Activated CD8-positive, alpha-beta memory T cell treated with anti-CD3 and anti-CD28 coated beads for 36 hours (primary cell): ENCODE measurements at regions not wholly inside any gene's neighbourhood (a gene's known extent, or its start where the extent isn't known, plus 50 kb on each side); places are given as distances from the start of the nearest gene placed in this dataset.
"Not testable (repeated sequence)": the region's sequence is repeated elsewhere in the genome, so short reads cannot be mapped to it uniquely, and the experiment has no call there.

Source experiments
- CTCF ChIA-PET: fragments of 350-600 bp; sonication (Branson Sonifier 250); formaldehyde crosslinking; loops from one replicate; lab custom pipeline; 2021; ENCODE audit warnings: antibody characterized with exemption; lab: Charles Lee
- POLR2A ChIA-PET: fragments of 350-600 bp; sonication (Branson Sonifier 250); formaldehyde crosslinking; loops from one replicate; lab custom pipeline; 2021; ENCODE audit warnings: antibody characterized with exemption; lab: Charles Lee

DNA sequence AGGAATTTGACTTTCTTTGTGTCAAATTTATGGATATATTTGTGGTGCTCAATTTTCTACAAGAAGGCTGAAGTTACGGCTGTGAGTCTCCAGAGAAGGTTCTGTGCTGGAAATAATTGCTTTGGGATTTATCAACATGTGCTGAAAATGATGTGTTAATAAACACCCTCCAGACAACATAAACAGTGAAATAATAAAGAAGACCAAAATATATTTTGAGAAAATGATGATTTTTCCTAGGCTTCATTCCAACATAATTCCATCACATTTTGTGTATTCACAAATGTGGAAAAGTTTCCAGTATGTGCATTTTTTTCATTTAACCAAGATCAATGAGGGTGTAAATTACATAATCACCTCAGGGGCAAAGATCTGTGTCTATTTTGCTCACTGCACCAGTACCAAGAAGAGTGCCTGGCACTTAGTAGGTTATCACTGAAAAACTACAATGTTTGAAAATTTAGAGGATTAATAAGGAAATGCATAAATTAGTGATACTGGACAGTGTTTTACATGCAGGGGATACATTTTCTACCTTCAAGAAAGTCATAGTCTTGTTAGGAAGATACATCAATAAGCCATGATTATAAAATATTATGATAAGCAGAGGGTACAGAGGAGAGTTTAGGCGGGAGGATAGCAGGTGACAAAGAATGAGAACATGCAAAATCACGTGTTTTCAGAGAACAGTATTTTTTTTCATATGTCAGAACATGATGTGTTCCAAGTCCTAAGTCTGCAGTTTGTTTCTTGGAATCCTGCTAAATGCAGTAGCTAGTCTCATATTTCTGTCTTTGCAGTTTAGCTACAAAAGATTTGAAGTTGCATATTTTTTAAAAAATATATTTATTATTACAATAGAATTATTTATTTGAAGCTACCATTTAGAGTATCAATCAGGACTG, 127.6 kb upstream of the DLGAP1 start:
- ChIA-PET CTCF (no interaction called here), POLR2A (no interaction called here)

DNA sequence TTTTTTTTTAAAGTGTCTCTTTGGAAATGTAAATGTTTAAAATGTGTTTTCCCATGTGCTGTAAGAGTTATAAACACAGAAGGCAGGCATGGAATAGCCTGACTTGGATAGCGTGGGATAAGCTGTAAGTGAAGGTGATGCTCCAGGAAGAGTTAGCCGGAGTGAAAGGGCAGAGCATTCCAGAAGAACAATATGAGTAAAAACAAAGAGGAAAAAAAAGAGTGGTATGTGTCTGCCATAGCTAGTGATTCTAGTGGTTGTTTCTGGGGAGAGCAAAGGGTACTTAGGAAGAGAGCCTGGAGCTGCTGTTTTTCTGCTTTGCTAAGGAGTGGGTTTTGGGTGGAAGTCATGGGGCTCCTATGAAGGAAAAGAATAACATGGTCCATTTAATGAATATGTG, 126.9 kb upstream of the DLGAP1 start:
- ChIA-PET POLR2A (no interaction called here), CTCF (no interaction called here)

DNA sequence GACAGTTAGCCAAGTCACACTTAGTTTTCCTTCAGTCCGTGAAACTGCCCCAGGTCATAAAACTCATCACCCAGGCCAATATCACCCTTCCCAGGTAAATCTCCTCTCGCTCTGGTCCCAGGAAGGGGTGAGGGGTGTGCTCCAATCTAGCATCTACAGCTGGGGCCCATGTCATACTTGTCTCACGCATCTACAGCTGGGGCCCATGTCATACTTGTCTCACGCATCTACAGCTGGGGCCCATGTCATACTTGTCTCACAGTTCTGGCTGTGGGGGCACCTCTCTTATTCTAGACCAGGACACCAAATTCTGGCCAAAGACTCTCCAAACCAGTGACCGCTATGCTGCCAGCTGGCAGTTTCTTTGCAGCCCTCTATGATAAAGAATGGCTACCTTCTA, 123.3 kb upstream of the DLGAP1 start:
- ChIA-PET POLR2A (no interaction called here), CTCF (no interaction called here)

DNA sequence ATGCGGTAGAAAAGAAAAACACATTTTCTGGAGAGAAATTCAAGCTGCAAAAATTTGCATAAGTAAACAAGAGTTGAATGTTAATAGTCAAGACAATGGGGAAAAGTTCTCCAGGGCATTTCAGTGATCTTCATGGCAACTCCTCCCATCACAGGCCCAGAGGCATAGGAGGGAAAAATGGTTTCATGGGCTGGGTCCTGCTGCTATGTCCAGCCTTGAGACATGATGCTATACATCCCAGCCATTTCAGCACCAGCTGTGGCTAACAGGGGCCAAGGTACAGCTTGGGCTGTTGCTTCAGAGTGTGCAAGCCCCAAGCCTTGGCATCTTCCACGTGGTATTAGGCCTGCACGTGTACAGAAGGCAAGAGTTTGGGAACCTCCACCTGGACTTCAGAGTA, 118.6 kb upstream of the DLGAP1 start:
- ChIA-PET POLR2A (no interaction called here), CTCF (no interaction called here)

DNA sequence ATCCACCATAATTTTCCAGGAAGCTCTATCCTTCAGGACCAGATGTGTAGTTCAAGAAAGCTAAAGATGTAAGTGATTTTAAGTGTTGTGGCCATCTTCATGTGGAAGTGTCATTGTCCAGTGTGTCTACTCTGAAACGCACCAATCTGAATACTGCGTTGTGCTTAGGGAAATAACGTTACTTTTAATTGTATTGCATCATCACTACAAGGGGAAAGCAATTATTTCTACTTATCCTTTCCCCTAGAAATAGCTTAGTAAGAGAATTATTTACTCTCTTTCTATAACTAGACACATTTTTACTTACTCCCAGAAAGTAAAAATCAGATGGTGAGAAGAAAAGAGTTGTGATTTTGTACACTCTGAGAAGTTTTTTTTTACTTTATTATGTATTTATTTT, 102.4 kb upstream of the DLGAP1 start:
- CTCF ChIA-PET = no interaction called here

DNA sequence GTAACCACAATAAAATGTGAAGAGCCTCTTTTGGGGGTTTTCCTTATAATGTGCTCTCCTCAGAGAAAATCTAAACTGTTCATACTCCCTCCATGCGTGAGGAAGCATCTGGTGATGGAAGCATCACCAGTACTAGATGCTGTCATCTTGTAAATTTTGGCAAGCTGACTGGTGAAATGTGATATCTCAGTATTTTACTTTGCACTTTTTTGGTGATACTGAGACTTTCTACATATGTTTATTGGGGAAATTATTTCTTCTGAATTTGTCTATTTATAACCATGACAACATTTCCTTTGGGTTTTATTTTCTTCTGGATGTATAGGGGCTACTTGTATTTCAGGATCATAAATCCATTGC, 95.9 kb upstream of the DLGAP1 start:
- POLR2A ChIA-PET = no interaction called here

More for the DNA sequence above, 102.4 kb upstream of the DLGAP1 start:
- POLR2A ChIA-PET = no interaction called here

DNA sequence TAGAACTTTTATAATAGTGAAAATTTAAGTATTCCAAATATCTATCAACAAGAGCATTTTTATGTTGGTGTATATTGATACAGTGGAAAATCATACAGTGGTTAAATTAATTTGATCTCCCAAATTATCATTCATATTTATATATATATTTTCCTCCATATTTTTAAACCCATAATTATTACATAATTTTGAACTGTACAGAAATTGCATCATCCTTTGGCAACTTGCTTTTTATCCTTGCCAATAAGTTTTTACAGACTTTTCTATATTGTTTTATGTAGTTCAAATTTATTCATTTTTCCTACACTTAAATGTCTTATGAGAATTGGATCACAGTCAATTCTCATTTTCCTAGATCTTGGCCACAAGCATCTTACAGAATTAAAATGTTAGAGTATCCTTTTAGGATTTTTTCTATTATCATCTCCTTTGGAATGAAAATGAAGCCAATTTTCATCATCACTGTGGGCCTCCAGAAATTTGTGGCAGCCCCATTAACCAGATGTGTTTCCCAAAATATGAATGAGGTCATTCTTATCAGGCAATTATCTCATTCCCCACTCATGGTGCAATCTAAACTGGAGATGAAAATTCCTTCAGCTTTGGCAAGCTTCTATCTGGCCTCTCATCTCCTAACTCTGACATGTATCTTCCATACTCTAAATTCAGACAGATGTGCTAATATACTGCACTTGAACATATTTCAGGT, 94.2 kb upstream of the DLGAP1 start:
- POLR2A ChIA-PET = no interaction called here
- CTCF ChIA-PET = no interaction called here

More for the DNA sequence above, 95.9 kb upstream of the DLGAP1 start:
- CTCF ChIA-PET = no interaction called here

DNA sequence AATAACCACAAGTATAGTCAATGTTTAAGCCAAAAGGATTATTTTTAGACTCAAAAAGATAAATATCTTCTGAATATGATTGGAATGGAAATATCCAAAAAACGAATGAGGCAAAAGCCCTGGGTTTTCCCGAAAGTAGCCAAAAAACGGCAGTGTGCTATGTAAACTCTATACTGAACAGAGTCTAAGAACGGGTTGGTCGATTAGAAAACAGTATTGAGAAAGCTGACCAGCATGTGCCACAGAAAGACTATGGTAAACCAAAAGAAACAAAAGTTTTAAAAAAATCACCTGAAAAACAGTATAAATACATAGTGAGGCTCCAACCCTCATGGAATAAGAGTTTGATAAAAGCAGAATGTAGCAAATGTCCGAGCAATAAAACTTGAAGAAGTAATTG, 92.0 kb upstream of the DLGAP1 start:
- ChIA-PET POLR2A (no interaction called here), CTCF (no interaction called here)

DNA sequence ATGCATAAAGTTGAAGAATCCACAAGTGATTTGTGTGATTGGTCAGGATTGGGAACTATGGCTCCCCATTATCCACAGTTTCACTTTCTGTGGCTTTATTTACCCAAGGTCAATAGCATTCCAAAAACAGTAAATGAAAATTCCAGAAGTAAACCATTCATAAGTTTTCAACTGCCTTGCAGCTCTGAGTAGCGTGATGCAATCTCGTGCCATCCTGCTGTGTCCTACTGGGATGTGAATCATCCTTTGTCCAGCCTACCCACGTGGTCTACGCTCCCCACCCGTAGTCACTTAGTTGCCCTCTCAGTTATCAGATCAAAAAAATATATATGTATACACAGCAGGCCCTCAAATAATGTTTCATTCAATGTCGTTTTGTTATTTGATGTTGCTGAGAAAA, 89.0 kb upstream of the DLGAP1 start:
- POLR2A ChIA-PET = no interaction called here
- CTCF ChIA-PET = no interaction called here

DNA sequence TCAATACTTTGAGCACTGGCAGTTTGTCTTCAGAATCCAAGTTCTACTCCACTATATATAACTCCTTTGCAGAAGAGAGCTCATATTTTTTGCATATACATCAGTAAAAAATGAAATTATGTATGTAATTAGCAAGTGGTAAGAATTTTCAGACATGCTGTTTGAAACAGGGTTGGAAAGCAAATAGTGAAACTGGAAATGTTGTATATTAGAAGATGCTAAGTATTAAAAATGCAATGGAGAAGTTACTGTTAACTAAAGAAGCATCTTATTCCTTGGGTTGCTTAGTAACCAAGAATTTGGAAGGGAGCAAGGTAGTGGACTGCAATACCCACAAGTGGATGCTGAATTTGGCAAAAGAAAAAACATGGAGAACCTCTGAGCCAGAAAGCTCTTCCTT, 88.6 kb upstream of the DLGAP1 start:
- CTCF ChIA-PET = no interaction called here

DNA sequence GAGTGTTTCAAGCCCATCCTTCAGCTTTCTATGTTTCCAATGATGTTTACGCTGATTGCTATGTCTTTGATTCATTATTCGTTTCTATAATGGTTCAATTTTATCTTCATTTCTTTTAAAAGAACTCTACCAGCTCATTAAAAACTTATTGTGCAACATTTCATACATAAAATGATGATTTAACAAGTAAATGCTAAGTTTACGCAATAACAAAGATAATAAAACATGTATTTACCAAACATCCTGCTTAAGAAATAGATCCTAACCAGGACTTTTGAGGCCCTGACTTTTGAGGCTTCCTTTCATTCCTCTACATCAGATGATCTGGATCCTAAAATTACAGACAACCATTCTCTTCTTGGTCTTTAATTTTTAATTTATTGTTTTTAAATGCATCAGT, 86.5 kb upstream of the DLGAP1 start:
- ChIA-PET POLR2A (no interaction called here), CTCF (no interaction called here)

More for the DNA sequence above, 88.6 kb upstream of the DLGAP1 start:
- POLR2A ChIA-PET = no interaction called here

DNA sequence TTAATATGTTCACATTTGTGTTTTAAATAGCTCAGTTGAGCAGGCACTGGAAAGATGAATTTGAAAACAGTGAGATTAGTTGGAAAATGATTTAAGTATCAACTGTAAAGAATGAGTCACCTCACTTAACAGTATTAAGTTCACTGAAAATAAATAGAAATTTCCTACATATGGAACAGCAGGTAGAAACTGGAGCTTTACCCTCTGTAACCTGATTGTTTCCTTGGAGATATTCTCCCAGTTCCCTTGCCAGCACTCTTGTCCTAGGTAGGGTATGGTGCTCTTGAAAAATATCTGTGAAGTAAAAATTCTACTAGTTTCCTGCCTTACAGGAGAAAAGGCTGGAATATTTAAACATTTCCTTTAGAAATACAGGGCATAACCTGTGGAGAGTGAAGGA, 81.3 kb upstream of the DLGAP1 start:
- ChIA-PET POLR2A (no interaction called here), CTCF (no interaction called here)

DNA sequence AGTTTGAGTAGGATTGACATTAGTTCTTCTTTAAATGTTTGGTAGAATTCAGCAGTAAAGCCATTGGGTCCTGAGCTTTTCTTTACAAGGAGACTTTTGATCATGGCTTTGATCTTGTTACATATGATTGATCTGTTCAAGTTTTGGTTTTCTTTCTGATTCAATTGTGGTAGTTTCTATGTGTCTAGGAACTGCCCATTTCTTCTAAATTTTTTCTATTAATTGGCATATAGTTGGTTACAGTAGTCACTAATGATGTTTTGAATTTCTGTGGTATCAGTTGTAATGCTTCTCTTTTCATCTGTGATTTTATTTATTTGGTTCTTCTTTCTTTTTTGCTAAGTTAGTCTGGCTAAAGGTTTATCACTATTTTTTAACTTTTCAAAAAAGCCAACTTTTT, 73.3 kb upstream of the DLGAP1 start:
- CTCF ChIA-PET = no interaction called here
- POLR2A ChIA-PET = no interaction called here

DNA sequence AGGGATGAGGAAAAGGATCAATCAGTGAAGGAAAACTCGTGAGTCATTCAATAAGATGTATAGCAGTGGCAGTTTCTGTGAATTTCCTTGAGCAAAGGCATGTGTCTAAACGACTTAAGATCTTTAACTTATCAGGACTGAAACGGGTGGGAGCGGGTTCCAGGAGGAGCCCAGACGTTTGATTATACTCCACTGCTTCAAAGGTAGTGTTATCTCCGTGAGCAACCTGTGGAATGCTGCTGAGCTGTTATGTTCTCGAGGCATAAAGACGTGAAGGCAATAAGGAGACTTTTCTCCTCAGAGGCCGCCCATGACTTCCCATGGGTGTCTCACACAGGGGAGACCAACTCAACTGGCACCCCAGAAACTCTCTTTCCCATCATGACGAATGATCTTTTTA, 72.7 kb upstream of the DLGAP1 start:
- POLR2A ChIA-PET, CTCF ChIA-PET: not testable (repeated sequence)

DNA sequence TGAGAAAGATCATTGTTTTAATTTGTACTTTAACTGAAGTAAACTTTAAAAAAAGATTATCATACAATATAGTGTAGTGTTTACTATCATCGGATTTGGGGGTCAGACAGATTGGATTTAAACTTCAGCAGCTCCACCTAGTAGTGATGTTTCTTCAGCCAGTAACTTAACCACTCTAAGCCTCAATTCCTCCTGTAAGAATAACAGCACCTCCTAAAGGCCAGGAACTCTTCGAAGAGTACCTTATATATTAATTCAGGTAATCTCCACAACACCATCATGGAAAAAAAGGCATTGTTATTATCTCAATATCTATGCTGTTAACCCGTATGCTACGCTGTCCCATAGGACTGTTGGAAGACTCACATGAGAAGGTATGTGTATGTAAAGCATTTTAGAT, 69.0 kb upstream of the DLGAP1 start:
- ChIA-PET CTCF (no interaction called here), POLR2A (no interaction called here)

DNA sequence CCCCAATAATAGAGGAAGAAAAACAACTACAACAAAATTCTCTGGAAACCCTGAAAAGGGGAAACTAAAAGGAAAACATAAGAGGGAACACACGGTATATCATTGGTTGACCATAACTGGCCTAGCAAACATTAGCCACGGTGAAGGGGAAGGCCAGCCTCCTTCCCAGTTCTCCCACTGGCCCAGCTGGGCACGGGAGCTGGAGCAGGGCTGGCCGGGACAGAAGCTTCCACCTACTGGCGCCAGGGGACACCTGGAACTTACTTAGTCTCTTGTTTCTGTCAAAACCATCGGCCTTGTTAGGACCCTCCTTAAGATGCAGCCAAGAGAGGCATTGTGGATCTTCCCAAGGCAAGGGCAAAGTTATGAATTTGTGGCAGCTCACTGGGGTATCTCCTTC, 56.1 kb upstream of the DLGAP1 start:
- POLR2A ChIA-PET = no interaction called here
- CTCF ChIA-PET = no interaction called here

DNA sequence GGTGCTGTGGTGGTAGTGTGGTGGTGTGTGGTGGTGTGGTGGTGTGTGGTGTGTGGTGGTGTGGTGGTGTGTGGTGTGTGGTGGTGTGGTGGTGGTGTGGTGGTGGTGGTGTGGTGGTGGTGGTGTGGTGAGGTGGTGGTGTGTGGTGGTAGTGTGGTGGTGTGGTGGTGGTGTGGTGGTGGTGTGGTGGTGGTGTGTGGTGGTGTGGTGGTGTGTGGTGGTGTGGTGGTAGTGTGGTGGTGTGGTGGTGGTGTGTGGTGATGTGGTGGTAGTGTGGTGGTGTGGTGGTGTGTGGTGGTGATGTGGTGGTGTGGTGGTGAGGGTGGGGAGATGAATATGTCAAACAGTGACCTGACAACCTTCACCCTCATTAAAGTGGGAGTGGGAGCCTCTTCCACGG, 55.6 kb upstream of the DLGAP1 start:
- CTCF ChIA-PET = no interaction called here
- POLR2A ChIA-PET = no interaction called here

DNA sequence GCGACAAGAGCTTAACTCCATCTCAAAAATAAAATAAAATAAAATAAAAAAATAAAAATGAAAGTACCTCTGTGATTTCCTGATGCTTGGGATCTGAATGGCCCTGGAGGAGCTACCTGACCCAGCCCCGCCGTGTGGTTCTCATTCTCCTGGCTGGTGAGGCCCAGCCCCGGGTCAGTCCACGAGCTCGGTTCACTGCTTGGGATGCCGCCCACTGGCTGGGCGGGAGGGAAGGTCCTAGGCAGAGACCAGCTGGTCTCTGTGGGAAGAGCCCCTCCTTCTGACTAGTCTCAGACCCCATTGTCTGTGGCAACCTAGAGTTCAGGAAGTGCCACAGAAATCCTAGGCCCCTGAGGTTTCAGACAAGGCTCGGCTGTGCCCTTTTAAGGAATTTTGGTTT, 55.1 kb upstream of the DLGAP1 start:
- POLR2A ChIA-PET = no interaction called here
- CTCF ChIA-PET = no interaction called here
